IMR-90 (cell line): ENCODE measurements at regions not wholly inside any gene's neighbourhood (a gene's known extent, or its start where the extent isn't known, plus 50 kb on each side); places are given as distances from the start of the nearest gene placed in this dataset.

ENCODE experiments used
- ATAC-seq: fragments of 200-7000 bp; cut with Tn5 transposase; 2 replicates; pipeline ENCODE4 v1.9.1; 2020; ENCODE audit warnings: low read depth, mild to moderate bottlenecking, moderate library complexity
- BruUV-seq: library from RNA; stranded (reverse); fragments of 400-500 nt; replicated peaks from 2 replicates; lab custom pipeline; 2021; lab: Mats Ljungman, UMichigan
- CTCF ChIA-PET: fragments of 300-600 bp; formaldehyde crosslinking; extraction: SDS; loops from one replicate; lab custom pipeline; 2021; ENCODE audit warnings: antibody characterized with exemption; lab: Yijun Ruan, JAX
- POLR2A ChIA-PET: fragments of 300-600 bp; sonication (Branson Sonifier 250); formaldehyde crosslinking; loops from one replicate; lab custom pipeline; 2022; ENCODE audit warnings: antibody characterized with exemption; ENCODE audit not compliant: unreplicated experiment; lab: Charles Lee
- DNase-seq: peaks from one replicate; pipeline ENCODE4 v3.0.0; 2013
- H2AFZ ChIP-seq: replicated peaks from 2 replicates; pipeline ENCODE3; 2013; ENCODE audit warnings: low read length, mild to moderate bottlenecking; ENCODE audit not compliant: poor library complexity
- H2AK5ac ChIP-seq: 2 replicates; pipeline ENCODE4 v1.6.1; 2013; ENCODE audit warnings: low read depth, low read length, inconsistent platforms
- H2AK9ac ChIP-seq: replicated peaks from 2 replicates; pipeline ENCODE3; 2013; ENCODE audit warnings: mild to moderate bottlenecking, low read depth, low read length, moderate library complexity; ENCODE audit not compliant: poor library complexity
- H2BK120ac ChIP-seq: 2 replicates; pipeline ENCODE4 v1.6.1; 2013; ENCODE audit warnings: low read depth, low read length, inconsistent platforms
- H2BK15ac ChIP-seq: 3 replicates; pipeline ENCODE4 v1.6.1; 2013; ENCODE audit warnings: low read depth, low read length, inconsistent platforms
- H2BK20ac ChIP-seq: 2 replicates; pipeline ENCODE4 v1.6.1; 2013; ENCODE audit warnings: low read depth, mild to moderate bottlenecking, inconsistent platforms, low read length, moderate library complexity
- H2BK5ac ChIP-seq: 2 replicates; pipeline ENCODE4 v1.6.1; 2013; ENCODE audit warnings: mild to moderate bottlenecking, low read depth, low read length, inconsistent platforms; ENCODE audit not compliant: poor library complexity, severe bottlenecking
- H3K14ac ChIP-seq: replicated peaks from 2 replicates; pipeline ENCODE4 v1.6.1; 2013; ENCODE audit warnings: low read depth, low read length, inconsistent platforms
- H3K18ac ChIP-seq: 2 replicates; pipeline ENCODE4 v1.6.1; 2013; ENCODE audit warnings: low read depth, low read length, control low read depth
- H3K23ac ChIP-seq: 2 replicates; pipeline ENCODE4 v1.6.1; 2013; ENCODE audit warnings: low read depth, low read length, inconsistent platforms
- H3K27ac ChIP-seq: 2 replicates; pipeline ENCODE4 v1.5.1; 2013; ENCODE audit warnings: mild to moderate bottlenecking, control low read depth, low read length; ENCODE audit not compliant: insufficient read depth
- H3K27me3 ChIP-seq: 2 replicates; pipeline ENCODE4 v1.6.1; 2013; ENCODE audit warnings: low read length; ENCODE audit not compliant: control insufficient read depth, insufficient read depth
- H3K36me3 ChIP-seq: 2 replicates; pipeline ENCODE4 v1.6.1; 2013; ENCODE audit warnings: low read length, mixed read lengths; ENCODE audit not compliant: control insufficient read depth, insufficient read depth
- H3K4ac ChIP-seq: 2 replicates; pipeline ENCODE4 v1.6.1; 2013; ENCODE audit warnings: low read depth, low read length, inconsistent platforms
- H3K4me1 ChIP-seq: 2 replicates; pipeline ENCODE4 v1.6.1; 2013; ENCODE audit warnings: low read length, mixed read lengths; ENCODE audit not compliant: control insufficient read depth, insufficient read depth
- H3K4me2 ChIP-seq: 2 replicates; pipeline ENCODE4 v1.6.1; 2013; ENCODE audit warnings: low read depth, mild to moderate bottlenecking, control low read depth, low read length, moderate library complexity
- H3K4me3 ChIP-seq: 2 replicates; pipeline ENCODE4 v1.5.1; 2013; ENCODE audit warnings: low read depth, mild to moderate bottlenecking, control low read depth, low read length, moderate library complexity; ENCODE audit not compliant: insufficient read depth
- H3K56ac ChIP-seq: 2 replicates; pipeline ENCODE4 v1.6.1; 2013; ENCODE audit warnings: low read length, inconsistent platforms; ENCODE audit not compliant: insufficient read depth; ENCODE audit errors: extremely low read depth
- H3K79me1 ChIP-seq, 2 experiments: 2 replicates each; pipeline ENCODE4 v1.6.1; 2013; ENCODE audit warnings: low read length in 2 of 2, inconsistent platforms in 1 of 2, low read depth in 1 of 2
- H3K9ac ChIP-seq: 2 replicates; pipeline ENCODE4 v1.6.1; 2013; ENCODE audit warnings: low read depth, low read length, control low read depth
- H3K9me1 ChIP-seq: 2 replicates; pipeline ENCODE4 v1.6.1; 2013; ENCODE audit warnings: low read length, inconsistent platforms; ENCODE audit not compliant: insufficient read depth
- H3K9me3 ChIP-seq: 2 replicates; pipeline ENCODE4 v1.6.1; 2013; ENCODE audit warnings: low read length; ENCODE audit not compliant: control insufficient read depth, insufficient read depth
- H4K20me1 ChIP-seq: 2 replicates; pipeline ENCODE4 v1.6.1; 2013; ENCODE audit warnings: low read length, inconsistent platforms; ENCODE audit not compliant: insufficient read depth
- H4K5ac ChIP-seq: 2 replicates; pipeline ENCODE4 v1.6.1; 2013; ENCODE audit warnings: mild to moderate bottlenecking, low read depth, low read length, control low read depth
- H4K8ac ChIP-seq, 2 experiments: 2 replicates each; pipeline ENCODE4 v1.6.1; 2013; ENCODE audit warnings: low read depth in 2 of 2, low read length in 2 of 2, control low read depth in 1 of 2, inconsistent platforms in 1 of 2
- H4K91ac ChIP-seq: 2 replicates; pipeline ENCODE4 v1.6.1; 2013; ENCODE audit warnings: low read depth, low read length, inconsistent platforms; ENCODE audit not compliant: insufficient read depth
- BHLHE40 ChIP-seq: fragments of 150-350 bp; IDR thresholded peaks from 2 replicates; pipeline ENCODE4 v1.6.1; 2016; ENCODE audit warnings: mild to moderate bottlenecking, low read depth, low read length
- ELK1 ChIP-seq: fragments of 150-350 bp; IDR thresholded peaks from 2 replicates; pipeline ENCODE4 v1.6.1; 2016; ENCODE audit warnings: low read depth, mild to moderate bottlenecking, low read length, moderate library complexity, borderline replicate concordance
- MAFK ChIP-seq: IDR thresholded peaks from 2 replicates; pipeline ENCODE4 v1.6.1; 2012; ENCODE audit warnings: low read depth, low read length, improper control_type of control experiment
- MXI1 ChIP-seq: IDR thresholded peaks from 2 replicates; pipeline ENCODE4 v1.6.1; 2012; ENCODE audit warnings: low read depth, mild to moderate bottlenecking, low read length, moderate library complexity, borderline replicate concordance
- NFE2L2 ChIP-seq: fragments of 150-350 bp; IDR thresholded peaks from 2 replicates; pipeline ENCODE4 v1.6.1; 2016; ENCODE audit warnings: low read depth, mild to moderate bottlenecking, low read length
- RAD21 ChIP-seq: IDR thresholded peaks from 2 replicates; pipeline ENCODE4 v1.6.1; 2012; ENCODE audit warnings: low read length, improper control_type of control experiment
- WGBS, 2 experiments: methylation state at CpG; one replicate each; pipeline versions ENCODE4 v1.1.5 to v1.1.7; 2013; ENCODE audit warnings: missing lambda C conversion rate in 2 of 2; ENCODE audit not compliant: insufficient read length in 1 of 2; ENCODE audit errors: extremely low coverage in 2 of 2; 5-methylcytosine and 5-hydroxymethylcytosine counted together
- dilution Hi-C: fragments of 300-500 bp; cut with HindIII; formaldehyde crosslinking; loops from one replicate; pipeline ENCODE4 v1.14.3; 2018; ENCODE audit warnings: low sequenced_read_pairs; ENCODE audit not compliant: unreplicated experiment
- in situ Hi-C: fragments of 300-500 bp; cut with MboI; formaldehyde crosslinking; loops from 3 replicates; pipeline ENCODE4 v1.14.3; 2019; ENCODE audit warnings: low sequenced_read_pairs, inconsistent platforms, mixed read lengths
- intact Hi-C: fragments of 100-400 bp; cut with micrococcal nuclease; formaldehyde crosslinking; loops from 2 replicates; pipeline ENCODE4 v1.10.0; 2022

- Histone ChIP-seq H3K27ac (no peak overlapping the region), H3K9me3 (peaks cover 5% of the 10 kb centered on the region), H3K18ac (no peak overlapping the region), H2BK5ac (no peak overlapping the region), H3K9me1 (no peaks in the 10 kb centered on the region), H4K5ac (no peak overlapping the region), H2BK15ac (no peak overlapping the region), H3K4me2 (no peak overlapping the region), H3K79me1 (no peaks in the 10 kb centered on the region), H3K4ac (no peak overlapping the region), H3K4me3 (no peak overlapping the region), H4K20me1 (no peaks in the 10 kb centered on the region), H2BK120ac (no peak overlapping the region), H3K27me3 (no peaks in the 10 kb centered on the region), H2AK5ac (no peak overlapping the region), H2AFZ (no peak overlapping the region), H4K91ac (no peak overlapping the region), H4K8ac (no peak overlapping the region), H3K4me1 (no peaks in the 10 kb centered on the region), H2BK20ac (no peak overlapping the region), H3K23ac (no peak overlapping the region), H3K56ac (no peak overlapping the region), H3K14ac (no peak overlapping the region), H2AK9ac (no peak overlapping the region), H3K36me3 (no peaks in the 10 kb centered on the region), H3K9ac (no peak overlapping the region)
- dilution Hi-C loops (no loop called here), intact Hi-C loops (no loop called here), in situ Hi-C loops (no loop called here)
- TF ChIP-seq MXI1 (no peak), BHLHE40 (no peak), RAD21 (no peak), MAFK (no peak), ELK1 (no peak), NFE2L2 (no peak)
- CTCF ChIA-PET, result no interaction called here
- no TSS peak for BruUV-seq
- DNase-seq (no peak), ATAC-seq (no peak)
- POLR2A ChIA-PET, result no interaction called here
- WGBS, 2 experiments, result no CpG with 5 or more reads among the region's 4 CpGs
Observed at GRCh38 chr16:61412562-61412961, 623.7 kb downstream of the CDH8 start.
